ENCODE measurements at regions not wholly inside any gene's neighbourhood (a gene's known extent, or its start where the extent isn't known, plus 50 kb on each side); places are given as distances from the start of the nearest gene placed in this dataset.

DNA sequence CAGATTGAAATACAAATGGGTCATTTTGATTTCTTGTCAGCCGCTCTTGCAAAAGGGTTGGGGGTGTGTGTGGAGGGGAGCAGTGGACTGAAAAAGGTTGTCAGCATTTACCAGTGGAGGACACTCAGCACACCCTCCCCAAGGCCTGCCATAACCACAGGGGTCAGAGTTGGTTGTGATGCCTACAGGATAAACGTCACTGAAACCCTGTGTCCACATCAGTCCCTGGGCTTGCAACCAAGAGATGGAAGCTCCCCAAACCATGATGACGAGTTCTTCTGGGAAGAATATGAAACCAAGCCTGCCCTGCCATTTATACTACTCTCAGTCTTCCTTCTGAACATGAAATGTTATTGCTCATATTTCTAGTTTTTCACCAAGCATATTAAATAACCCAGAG lies 54.0 kb upstream of the UMPS start:
- CTCF ChIA-PET = interaction anchor here (1.6 kb wide), 1 partner anchor 12 kb away, joined by 7 read pairs; no protein-coding TSS in a partner anchor

More for the DNA sequence above, 54.0 kb upstream of the UMPS start:
- Histone ChIP-seq H2AFZ (ENCODE audit: low read depth, low read length) (no peak overlapping the region), H4K20me1 (replicated peaks; ENCODE audit: control insufficient read depth, extremely low read depth, insufficient read depth, low read length) (no peaks in the 10 kb centered on the region), H3K9me1 (replicated peaks; ENCODE audit: control insufficient read depth, extremely low read depth, insufficient read depth, low read length) (no peaks in the 10 kb centered on the region), H3K4me3 (replicated peaks in 1 of 3; ENCODE audit: insufficient read depth in 1 of 3, low read depth in 1 of 3, low read length in 3 of 3) (no peak overlapping the region), H3K9me3 (replicated peaks; ENCODE audit: control insufficient read depth, insufficient read depth, low read length) (no peaks in the 10 kb centered on the region), H3K4me2 (ENCODE audit: insufficient read depth, low read length) (no peak overlapping the region), H3K4me1 (ENCODE audit: control insufficient read depth, extremely low read depth, insufficient read depth, low read length) (no peaks in the 10 kb centered on the region), H3K27me3 (ENCODE audit: control insufficient read depth in 2 of 2, insufficient read depth in 2 of 2, low read length in 2 of 2) (no peaks in the 10 kb centered on the region), H3K79me2 (ENCODE audit: control insufficient read depth, insufficient read depth, low read length) (no peaks in the 10 kb centered on the region), H3K9ac (replicated peaks; ENCODE audit: extremely low read depth, insufficient read depth, low read length) (no peak overlapping the region), H3K27ac (ENCODE audit: insufficient read depth, low read depth, low read length) (no peak overlapping the region), H3K36me3 (ENCODE audit: control insufficient read depth in 2 of 2, extremely low read depth in 1 of 2, insufficient read depth in 2 of 2, low read length in 2 of 2) (no peaks in the 10 kb centered on the region)
- FAIRE-seq (no peak), DNase-seq (ENCODE audit: low read depth, low spot score) (no peak)
- POLR2A ChIA-PET = no interaction called here
- dilution Hi-C loops (cut with MboI; ENCODE audit: extremely low pct_ligation_motif_present, low sequenced_read_pairs) = no loop called here
- no peak for TF ChIP-seq EZH2 (IDR thresholded peaks at IDR 0.05; ENCODE audit: borderline replicate concordance, low read depth, low read length, severe bottlenecking)
- TF ChIP-seq MYC (IDR thresholded peaks at IDR 0.05; ENCODE audit: low read depth, low read length) = no peak
- no peak for TF ChIP-seq POLR2A (IDR thresholded peaks at IDR 0.05; ENCODE audit: low read depth, low read length)
- TF ChIP-seq FOS (IDR thresholded peaks at IDR 0.05; ENCODE audit: borderline replicate concordance, insufficient read depth, low read length) = no peak
- no peak for TF ChIP-seq GATA2 (IDR thresholded peaks at IDR 0.05; ENCODE audit: insufficient read depth, insufficient read length, low read depth, low read length)
- TF ChIP-seq, protein P1, sequence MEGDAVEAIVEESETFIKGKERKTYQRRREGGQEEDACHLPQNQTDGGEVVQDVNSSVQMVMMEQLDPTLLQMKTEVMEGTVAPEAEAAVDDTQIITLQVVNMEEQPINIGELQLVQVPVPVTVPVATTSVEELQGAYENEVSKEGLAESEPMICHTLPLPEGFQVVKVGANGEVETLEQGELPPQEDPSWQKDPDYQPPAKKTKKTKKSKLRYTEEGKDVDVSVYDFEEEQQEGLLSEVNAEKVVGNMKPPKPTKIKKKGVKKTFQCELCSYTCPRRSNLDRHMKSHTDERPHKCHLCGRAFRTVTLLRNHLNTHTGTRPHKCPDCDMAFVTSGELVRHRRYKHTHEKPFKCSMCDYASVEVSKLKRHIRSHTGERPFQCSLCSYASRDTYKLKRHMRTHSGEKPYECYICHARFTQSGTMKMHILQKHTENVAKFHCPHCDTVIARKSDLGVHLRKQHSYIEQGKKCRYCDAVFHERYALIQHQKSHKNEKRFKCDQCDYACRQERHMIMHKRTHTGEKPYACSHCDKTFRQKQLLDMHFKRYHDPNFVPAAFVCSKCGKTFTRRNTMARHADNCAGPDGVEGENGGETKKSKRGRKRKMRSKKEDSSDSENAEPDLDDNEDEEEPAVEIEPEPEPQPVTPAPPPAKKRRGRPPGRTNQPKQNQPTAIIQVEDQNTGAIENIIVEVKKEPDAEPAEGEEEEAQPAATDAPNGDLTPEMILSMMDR (IDR thresholded peaks at IDR 0.05; ENCODE audit: extremely low read depth in 1 of 2, insufficient read depth in 1 of 2, low read depth in 1 of 2, low read length in 2 of 2) = no peak
- no peak for TF ChIP-seq MAX (IDR thresholded peaks at IDR 0.05; ENCODE audit: insufficient read depth, insufficient read length)
- no peak for TF ChIP-seq JUN (IDR thresholded peaks at IDR 0.05; ENCODE audit: borderline replicate concordance, insufficient read depth, insufficient read length, low read depth)
- BruUV-seq (replicated peaks) = no TSS peak
- intact Hi-C loops (cut with micrococcal nuclease) = no loop called here
